Cardiac fibroblast (primary cell): ENCODE measurements at regions not wholly inside any gene's neighbourhood (a gene's known extent, or its start where the extent isn't known, plus 50 kb on each side); places are given as distances from the start of the nearest gene placed in this dataset.
"Not testable (repeated sequence)": the region's sequence is repeated elsewhere in the genome, so short reads cannot be mapped to it uniquely, and the experiment has no call there.

ENCODE experiments used
- DNase-seq, 2 donors: peaks; one replicate each; pipeline versions ENCODE4 v3.0.0 to v3.0.0-alpha.2; 2010; ENCODE audit warnings: low read depth in 2 of 2
- H3K4me3 ChIP-seq, 2 donors: replicated peaks in 1 of 2; 1 replicate in 1 of 2; 2 replicates in 1 of 2; pipeline ENCODE4 v1.5.1; 2011; ENCODE audit warnings: low read depth in 2 of 2, low read length in 2 of 2, mild to moderate bottlenecking in 2 of 2, moderate library complexity in 1 of 2
- TF ChIP-seq, protein P1 (sequence below): IDR thresholded peaks from one replicate; pipeline ENCODE4 v1.5.1; 2011; ENCODE audit warnings: low read depth, mild to moderate bottlenecking, low read length, inconsistent platforms

DNA sequence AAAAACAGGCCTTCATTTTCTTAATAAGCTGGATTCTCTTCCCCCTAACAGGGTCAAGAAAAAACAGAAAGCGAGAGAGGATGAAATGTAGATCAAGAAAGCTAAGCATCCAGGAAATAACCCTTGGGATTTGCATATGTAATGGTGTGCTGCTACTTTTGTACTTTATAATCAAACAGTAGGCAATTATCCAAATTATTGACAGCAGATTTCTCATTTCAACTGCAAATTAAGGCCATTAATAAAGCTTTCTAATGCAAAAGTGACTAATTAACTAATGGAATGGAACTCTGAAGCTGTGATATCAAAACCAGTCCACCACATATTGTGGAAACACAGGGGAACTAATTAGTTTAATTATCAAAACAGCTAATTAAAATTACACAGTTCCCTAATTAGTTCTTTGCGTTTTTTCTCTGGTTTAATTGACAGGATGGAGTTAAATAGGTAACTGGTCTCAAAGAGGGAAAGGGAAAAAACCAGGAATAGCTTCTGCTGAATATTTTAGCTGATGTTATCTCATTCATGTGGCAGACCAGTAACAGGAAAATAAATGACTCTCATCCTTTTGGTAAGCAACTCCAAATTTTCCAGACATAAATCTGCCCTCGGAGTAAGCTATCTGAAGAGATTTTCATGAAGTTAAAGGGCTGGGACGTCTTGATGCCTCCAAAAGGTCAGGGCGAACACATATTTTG lies 182.7 kb upstream of the LMO3 start:
- no peak for DNase-seq
- H3K4me3 ChIP-seq: no peak overlapping the region
- TF ChIP-seq, protein P1, sequence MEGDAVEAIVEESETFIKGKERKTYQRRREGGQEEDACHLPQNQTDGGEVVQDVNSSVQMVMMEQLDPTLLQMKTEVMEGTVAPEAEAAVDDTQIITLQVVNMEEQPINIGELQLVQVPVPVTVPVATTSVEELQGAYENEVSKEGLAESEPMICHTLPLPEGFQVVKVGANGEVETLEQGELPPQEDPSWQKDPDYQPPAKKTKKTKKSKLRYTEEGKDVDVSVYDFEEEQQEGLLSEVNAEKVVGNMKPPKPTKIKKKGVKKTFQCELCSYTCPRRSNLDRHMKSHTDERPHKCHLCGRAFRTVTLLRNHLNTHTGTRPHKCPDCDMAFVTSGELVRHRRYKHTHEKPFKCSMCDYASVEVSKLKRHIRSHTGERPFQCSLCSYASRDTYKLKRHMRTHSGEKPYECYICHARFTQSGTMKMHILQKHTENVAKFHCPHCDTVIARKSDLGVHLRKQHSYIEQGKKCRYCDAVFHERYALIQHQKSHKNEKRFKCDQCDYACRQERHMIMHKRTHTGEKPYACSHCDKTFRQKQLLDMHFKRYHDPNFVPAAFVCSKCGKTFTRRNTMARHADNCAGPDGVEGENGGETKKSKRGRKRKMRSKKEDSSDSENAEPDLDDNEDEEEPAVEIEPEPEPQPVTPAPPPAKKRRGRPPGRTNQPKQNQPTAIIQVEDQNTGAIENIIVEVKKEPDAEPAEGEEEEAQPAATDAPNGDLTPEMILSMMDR: no peak

DNA sequence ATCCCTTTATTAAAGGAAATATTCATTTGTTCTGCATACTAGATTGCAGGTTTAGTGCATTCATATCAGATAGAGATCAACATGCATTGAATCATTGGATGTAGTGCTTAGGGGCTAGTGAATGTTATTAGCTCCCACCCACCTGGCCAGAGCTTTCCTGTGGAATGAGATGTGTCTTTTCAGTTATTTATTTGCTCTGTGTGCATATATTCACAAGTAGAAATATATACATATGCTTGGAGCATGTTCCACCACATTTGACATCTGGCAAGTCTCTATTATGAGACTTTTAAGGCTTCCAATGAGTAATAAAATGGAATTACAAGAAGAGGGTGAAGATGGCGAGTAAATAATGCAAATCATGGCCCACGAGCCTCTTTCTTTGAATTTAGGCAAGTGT lies 180.0 kb upstream of the LMO3 start:
- TF ChIP-seq, protein P1: no peak
- no peak for DNase-seq
- H3K4me3 ChIP-seq: no peak overlapping the region

DNA sequence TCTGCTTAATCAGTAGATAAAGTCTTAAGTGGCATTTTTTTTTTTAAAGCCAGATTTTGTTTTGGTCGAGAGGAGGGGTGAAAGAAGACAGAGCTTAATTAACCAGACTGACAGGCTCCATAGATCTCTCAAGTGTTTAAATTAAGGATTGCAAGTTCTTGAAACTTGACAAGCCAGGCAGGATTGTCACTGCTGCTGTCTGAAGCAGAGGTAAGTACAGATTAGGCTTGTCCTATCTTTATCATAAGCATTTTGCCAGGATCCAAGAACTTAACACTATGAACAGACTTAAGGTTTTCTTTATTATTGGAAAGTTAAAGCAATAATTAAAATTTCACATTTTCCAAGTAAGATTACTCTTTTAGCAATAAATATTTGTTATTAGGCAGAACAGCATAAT lies 179.6 kb upstream of the LMO3 start:
- DNase-seq: no peak
- H3K4me3 ChIP-seq: no peak overlapping the region
- TF ChIP-seq, protein P1: no peak

DNA sequence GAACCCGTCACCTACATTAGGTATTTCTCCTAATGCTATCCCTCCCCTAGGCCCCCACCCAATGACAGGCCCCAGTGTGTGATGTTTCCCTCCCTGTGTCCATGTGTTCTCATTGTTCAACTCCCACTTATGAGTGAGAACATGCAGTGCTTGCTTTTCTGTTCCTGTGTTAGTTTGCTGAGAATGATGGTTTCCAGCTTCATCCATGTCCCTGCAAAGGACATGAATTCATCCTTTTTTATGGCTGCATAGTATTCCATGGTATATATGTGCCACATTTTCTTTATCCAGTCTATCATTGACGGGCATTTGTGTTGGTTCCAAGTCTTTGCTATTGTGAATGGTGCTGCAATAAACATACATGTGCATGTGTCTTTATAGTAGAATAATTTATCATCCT lies 163.2 kb upstream of the LMO3 start:
- not testable (repeated sequence) for DNase-seq

DNA sequence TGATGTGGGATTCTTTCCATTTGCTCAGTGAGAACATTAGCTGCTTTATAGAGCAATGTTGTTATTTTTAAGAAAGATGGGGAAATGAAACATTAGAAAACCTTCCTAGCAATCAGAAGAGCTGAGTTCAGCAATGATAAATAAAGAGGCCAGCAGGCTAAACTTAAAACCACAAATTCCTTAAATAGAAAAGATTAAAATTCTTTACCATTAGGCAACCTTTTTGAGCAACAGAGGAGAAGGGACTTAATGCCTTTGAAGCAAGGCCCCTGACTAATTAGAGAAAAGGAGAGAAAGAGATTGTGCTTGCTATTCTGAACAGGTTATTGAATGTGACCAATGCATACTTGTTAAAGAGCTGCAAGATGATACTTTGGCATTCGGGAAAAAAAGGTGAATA lies 160.8 kb upstream of the LMO3 start:
- no peak for DNase-seq
- TF ChIP-seq, protein P1: no peak

More for the DNA sequence above, 163.2 kb upstream of the LMO3 start:
- not testable (repeated sequence) for H3K4me3 ChIP-seq

DNA sequence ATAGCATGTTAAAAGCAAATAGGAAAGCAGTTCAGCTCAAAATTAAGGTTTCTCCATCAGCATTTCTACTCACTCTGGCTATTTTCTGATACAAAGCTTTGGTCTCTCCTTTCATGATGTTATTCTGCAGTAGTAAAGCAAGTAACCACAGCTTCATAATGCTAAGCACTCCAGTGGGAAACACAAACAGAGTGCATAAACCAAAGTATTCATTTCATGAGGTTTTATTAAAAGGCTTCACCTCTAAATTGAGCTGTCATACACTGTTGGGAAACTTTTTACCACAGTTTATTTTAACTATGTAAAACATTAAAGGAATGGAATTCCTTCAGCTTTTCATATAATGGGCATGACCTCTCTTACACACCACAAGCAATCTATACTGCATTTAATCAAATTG lies 157.9 kb upstream of the LMO3 start:
- no peak for DNase-seq

More for the DNA sequence above, 160.8 kb upstream of the LMO3 start:
- no peak overlapping the region for H3K4me3 ChIP-seq

DNA sequence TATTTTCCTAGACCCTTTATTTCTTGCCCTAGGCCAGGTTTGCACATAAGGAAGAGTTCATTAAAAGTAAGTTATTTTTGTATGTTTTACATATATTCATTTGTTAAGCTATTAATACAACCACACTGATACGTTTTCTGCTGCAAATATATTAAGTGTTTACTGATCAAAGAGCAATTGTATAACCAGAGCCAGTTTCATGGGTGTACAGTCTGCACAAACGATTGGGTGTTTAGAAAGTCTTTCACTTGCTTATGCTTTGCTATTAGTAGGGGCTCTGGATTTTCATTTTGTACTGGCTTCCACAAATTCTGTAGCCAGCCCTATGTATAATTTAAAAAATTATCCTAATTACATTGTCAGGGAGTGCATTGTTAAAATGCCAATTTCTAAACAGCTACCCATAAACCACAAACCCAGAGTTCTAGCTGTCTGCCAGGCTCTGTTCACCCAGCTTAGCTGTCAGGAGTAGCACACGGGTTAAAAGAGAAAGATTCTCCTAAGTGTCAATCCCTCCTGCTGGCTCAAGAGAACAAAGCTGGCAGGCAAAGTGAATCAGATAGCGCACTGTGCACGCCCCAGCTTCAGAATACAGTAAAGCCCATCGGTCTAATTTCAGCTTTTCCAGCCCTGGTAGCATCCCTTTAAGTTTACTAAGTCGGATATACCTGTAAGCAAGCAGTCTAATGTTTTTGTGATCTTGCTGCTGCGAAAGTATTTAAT lies 151.0 kb upstream of the LMO3 start:
- H3K4me3 ChIP-seq: no peak overlapping the region
- DNase-seq: no peak
- TF ChIP-seq, protein P1: no peak

More for the DNA sequence above, 157.9 kb upstream of the LMO3 start:
- no peak overlapping the region for H3K4me3 ChIP-seq
- TF ChIP-seq, protein P1: no peak
